ENCODE measurements at regions not wholly inside any gene's neighbourhood (a gene's known extent, or its start where the extent isn't known, plus 50 kb on each side); places are given as distances from the start of the nearest gene placed in this dataset.

- TF ChIP-seq CTCF (conservative IDR thresholded peaks at IDR 0.05; ENCODE audit: low read length): no peak
- H3K4me3 ChIP-seq (ENCODE audit: low read length): no peak overlapping the region
- no peak for DNase-seq (ENCODE audit: low read depth)
Measured at GRCh38 chr2:128646691-128647090, 328.0 kb upstream of the HS6ST1 start.

- no peak for DNase-seq (ENCODE audit: low read depth)
- no peak overlapping the region for H3K4me3 ChIP-seq (ENCODE audit: low read length)
- no peak for TF ChIP-seq CTCF (conservative IDR thresholded peaks at IDR 0.05; ENCODE audit: low read length)
Measured at GRCh38 chr2:128651000-128651399, 332.3 kb upstream of the HS6ST1 start.

GRCh38 chr2:128654408-128654807 lies 335.7 kb upstream of the HS6ST1 start:
- DNase-seq (ENCODE audit: low read depth): no peak
- TF ChIP-seq CTCF (conservative IDR thresholded peaks at IDR 0.05; ENCODE audit: low read length): no peak
- no peak overlapping the region for H3K4me3 ChIP-seq (ENCODE audit: low read length)

GRCh38 chr2:128660836-128661235 lies 342.2 kb upstream of the HS6ST1 start:
- H3K4me3 ChIP-seq (ENCODE audit: low read length): no peak overlapping the region
- DNase-seq (ENCODE audit: low read depth): no peak
- TF ChIP-seq CTCF (conservative IDR thresholded peaks at IDR 0.05; ENCODE audit: low read length): no peak

GRCh38 chr2:128661311-128661710 lies 342.6 kb upstream of the HS6ST1 start:
- no peak overlapping the region for H3K4me3 ChIP-seq (ENCODE audit: low read length)
- TF ChIP-seq CTCF (conservative IDR thresholded peaks at IDR 0.05; ENCODE audit: low read length): no peak
- DNase-seq (ENCODE audit: low read depth): no peak

- TF ChIP-seq CTCF (conservative IDR thresholded peaks at IDR 0.05; ENCODE audit: low read length): no peak
- no peak for DNase-seq (ENCODE audit: low read depth)
- no peak overlapping the region for H3K4me3 ChIP-seq (ENCODE audit: low read length)
Measured at GRCh38 chr2:128662051-128662471, 343.4 kb upstream of the HS6ST1 start.

- DNase-seq (ENCODE audit: low read depth): no peak
- H3K4me3 ChIP-seq (ENCODE audit: low read length): no peak overlapping the region
- no peak for TF ChIP-seq CTCF (conservative IDR thresholded peaks at IDR 0.05; ENCODE audit: low read length)
Measured at GRCh38 chr2:128663371-128664050, 344.8 kb upstream of the HS6ST1 start.

Data from AG10803 (cell line).